ENCODE measurements at regions not wholly inside any gene's neighbourhood (a gene's known extent, or its start where the extent isn't known, plus 50 kb on each side); places are given as distances from the start of the nearest gene placed in this dataset.

DNA sequence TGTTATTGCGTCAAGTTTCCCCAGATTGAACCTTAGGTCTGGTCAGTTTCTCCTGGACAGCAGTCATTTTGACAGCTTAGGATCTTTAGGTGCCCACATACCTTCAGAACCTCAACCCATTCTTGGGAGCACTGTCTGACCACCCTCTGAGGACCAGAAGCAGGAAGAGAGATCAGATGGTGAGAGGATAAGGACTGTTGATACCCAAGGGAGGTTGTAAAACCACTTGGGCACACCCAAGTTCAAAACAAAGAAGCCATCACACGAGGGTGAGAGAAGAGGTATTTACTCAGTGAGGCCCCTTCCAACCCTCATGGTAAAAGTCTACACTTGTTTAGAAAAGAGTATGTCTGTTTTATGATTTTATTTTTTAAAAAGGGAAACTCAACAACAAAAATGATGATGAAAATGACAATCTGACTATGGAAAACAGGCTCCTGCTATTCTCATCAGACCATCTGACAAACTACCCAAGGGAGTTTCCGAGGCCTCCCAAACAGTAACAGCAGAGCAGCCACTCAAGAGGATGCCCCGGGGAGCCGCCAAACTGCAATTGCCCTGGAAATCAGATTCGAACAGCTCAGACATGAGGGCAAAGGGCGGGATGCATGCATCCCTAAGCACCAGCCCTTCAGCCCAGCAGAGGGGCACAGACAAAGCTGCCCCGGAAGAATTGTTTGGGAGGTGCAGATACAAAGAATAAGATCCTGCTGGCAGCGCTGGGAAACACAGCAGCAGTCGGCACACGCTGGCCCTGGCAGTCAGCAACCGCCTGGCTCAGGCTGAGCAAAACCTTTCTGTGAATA, 162.6 kb upstream of the PLEKHG7 start:
- DNase-seq, result peak in 1 of 3 donors; percentile 32
- Histone ChIP-seq H3K9me3 (no peaks in the 10 kb centered on the region), H3K4me3 (no peak overlapping the region), H3K4me1 (ENCODE audit: low read depth) (peaks cover 28% of the 10 kb centered on the region), H3K36me3 (ENCODE audit: low read depth) (no peaks in the 10 kb centered on the region)
- ATAC-seq, result peak; percentile 35
- intact Hi-C loops (cut with DNase I, micrococcal nuclease), result no loop called here
- TF ChIP-seq, protein P1, sequence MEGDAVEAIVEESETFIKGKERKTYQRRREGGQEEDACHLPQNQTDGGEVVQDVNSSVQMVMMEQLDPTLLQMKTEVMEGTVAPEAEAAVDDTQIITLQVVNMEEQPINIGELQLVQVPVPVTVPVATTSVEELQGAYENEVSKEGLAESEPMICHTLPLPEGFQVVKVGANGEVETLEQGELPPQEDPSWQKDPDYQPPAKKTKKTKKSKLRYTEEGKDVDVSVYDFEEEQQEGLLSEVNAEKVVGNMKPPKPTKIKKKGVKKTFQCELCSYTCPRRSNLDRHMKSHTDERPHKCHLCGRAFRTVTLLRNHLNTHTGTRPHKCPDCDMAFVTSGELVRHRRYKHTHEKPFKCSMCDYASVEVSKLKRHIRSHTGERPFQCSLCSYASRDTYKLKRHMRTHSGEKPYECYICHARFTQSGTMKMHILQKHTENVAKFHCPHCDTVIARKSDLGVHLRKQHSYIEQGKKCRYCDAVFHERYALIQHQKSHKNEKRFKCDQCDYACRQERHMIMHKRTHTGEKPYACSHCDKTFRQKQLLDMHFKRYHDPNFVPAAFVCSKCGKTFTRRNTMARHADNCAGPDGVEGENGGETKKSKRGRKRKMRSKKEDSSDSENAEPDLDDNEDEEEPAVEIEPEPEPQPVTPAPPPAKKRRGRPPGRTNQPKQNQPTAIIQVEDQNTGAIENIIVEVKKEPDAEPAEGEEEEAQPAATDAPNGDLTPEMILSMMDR (IDR thresholded peaks at IDR 0.05), result no peak

DNA sequence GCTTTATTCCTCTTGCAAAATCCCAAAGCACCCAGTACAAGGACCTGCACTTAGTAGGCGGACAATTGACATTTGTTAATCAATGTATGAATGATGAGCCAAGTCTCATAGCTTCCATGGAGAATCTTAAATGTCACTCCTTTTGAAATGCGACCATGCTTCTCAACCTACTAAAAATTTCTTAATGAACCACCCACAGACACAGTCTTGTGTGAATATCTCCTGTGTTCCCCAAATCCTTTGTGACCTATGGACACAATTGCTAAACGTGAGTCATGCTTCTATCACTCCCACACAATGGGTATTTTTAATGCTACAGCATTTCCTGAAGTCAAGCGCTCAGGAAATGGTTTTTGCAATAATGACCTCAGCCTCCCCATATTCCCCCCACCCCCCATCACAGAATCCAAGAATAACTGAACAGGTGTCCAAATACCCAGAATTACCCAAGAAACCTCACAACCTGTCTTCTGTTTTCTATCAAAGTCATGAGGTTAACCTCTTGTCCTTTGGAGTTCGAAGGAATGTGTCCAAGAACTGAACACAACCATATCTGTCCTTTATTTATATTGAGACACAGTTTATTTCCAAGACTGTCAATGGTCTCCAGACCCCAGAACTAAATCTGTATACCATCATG, 163.6 kb upstream of the PLEKHG7 start:
- ATAC-seq, result peak; percentile 59
- TF ChIP-seq, protein P1 (IDR thresholded peaks at IDR 0.05), result no peak
- intact Hi-C loops (cut with DNase I, micrococcal nuclease), result no loop called here
- H3K4me3 ChIP-seq, result no peak overlapping the region
- H3K9me3 ChIP-seq, result no peaks in the 10 kb centered on the region
- peaks cover 21% of the 10 kb centered on the region for H3K4me1 ChIP-seq (ENCODE audit: low read depth)
- DNase-seq, result no peak
- no peaks in the 10 kb centered on the region for H3K36me3 ChIP-seq (ENCODE audit: low read depth)

DNA sequence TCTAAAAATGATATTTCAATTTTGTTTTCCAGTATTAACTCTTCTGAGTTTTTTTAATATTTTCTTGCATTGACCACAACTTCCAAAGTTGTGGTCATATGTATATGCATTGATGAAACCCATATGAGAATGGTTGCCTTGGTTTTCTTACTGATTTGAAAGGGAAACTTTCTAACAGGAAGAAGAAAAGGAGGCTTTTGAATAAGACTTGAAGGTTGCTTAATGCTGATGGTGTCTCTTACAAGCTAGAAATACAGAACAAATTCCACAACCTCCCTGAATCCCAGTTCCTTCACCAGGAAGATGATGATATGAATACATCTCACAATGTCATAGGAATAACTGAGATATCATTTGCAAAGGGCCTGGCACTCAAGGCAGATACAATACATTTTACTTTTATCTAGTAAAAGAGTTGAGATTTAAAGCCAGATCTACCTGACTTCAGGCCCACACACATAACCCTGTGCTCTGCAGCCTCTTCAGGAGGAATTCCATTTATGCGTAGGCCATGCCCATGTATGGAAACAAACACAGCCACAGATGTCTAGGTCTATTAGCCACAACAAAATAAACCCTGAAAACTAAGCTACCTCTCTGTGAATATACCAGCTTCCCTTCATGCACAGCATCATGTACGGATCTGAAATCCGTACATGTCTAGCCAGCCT, 165.4 kb upstream of the PLEKHG7 start:
- DNase-seq (no peak), ATAC-seq (no peak)
- intact Hi-C loops (cut with DNase I, micrococcal nuclease), result no loop called here
- no peaks in the 10 kb centered on the region for H3K9me3 ChIP-seq
- no peaks in the 10 kb centered on the region for H3K36me3 ChIP-seq (ENCODE audit: low read depth)
- TF ChIP-seq, protein P1 (IDR thresholded peaks at IDR 0.05), result no peak
- no peak overlapping the region for H3K4me3 ChIP-seq
- H3K4me1 ChIP-seq (ENCODE audit: low read depth), result peaks cover 5% of the 10 kb centered on the region

DNA sequence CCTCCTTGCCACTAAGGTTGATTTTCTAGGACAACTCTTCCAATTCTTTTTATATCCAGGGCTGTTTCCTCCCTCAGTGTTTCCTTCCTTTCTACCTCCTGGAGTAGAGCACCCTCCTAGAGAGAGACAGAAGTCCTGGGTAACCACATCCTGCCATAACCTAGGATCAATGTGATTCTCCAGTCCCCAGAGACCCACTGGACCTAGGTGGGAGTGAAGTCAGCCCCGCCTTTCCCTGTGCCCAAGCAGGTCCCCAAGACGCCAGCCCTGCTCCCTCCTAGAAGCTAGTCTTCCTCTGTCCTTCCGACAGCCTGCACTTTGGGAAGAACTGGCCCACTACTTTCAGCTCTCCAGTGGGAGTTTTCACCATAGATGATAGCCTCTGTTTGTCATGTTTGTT, 166.8 kb upstream of the PLEKHG7 start:
- intact Hi-C loops (cut with DNase I, micrococcal nuclease), result no loop called here
- Histone ChIP-seq H3K4me3 (no peak overlapping the region), H3K4me1 (ENCODE audit: low read depth) (peaks cover 4% of the 10 kb centered on the region), H3K9me3 (no peaks in the 10 kb centered on the region), H3K36me3 (ENCODE audit: low read depth) (no peaks in the 10 kb centered on the region)
- DNase-seq (no peak), ATAC-seq (no peak)
- TF ChIP-seq, protein P1 (IDR thresholded peaks at IDR 0.05), result no peak

DNA sequence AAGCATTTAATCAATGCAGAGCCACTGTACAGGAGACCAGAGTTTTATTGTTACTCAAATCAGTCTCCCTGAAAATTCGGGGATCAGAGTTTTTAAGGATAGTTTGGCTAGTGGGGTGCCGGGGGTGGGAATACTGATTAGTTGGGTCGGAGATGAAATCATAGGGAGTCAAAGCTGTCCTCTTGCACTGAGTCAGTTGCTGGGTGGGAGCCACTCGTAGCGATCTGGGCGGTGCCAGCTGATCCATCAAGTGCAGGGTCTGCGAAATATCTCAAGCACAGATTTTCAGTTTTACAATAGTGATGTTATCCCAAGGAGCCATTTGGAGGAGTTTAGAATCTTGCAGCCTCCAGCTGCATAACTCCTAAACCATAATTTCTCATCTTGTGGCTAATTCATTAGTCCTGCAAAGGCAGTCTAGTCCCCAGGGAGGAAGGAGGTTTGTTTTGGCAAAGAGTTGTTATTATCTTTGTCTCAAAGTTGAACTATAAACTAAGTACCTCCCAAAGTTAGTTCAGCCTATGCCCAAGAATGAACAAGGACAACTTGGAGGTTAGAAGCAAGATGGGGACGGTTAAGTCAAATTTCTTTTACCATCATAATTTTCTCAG, 169.4 kb upstream of the PLEKHG7 start:
- H3K9me3 ChIP-seq, result no peaks in the 10 kb centered on the region
- H3K36me3 ChIP-seq (ENCODE audit: low read depth), result no peaks in the 10 kb centered on the region
- TF ChIP-seq, protein P1 (IDR thresholded peaks at IDR 0.05), result no peak
- H3K4me3 ChIP-seq, result no peak overlapping the region
- DNase-seq, result no peak
- no peak for ATAC-seq
- intact Hi-C loops (cut with DNase I, micrococcal nuclease), result no loop called here
- H3K4me1 ChIP-seq (ENCODE audit: low read depth), result no peaks in the 10 kb centered on the region

Measured in mucosa of descending colon (tissue), 3 donors.